GM12891 (cell line): ENCODE measurements at regions not wholly inside any gene's neighbourhood (a gene's known extent, or its start where the extent isn't known, plus 50 kb on each side); places are given as distances from the start of the nearest gene placed in this dataset.

Experiments
- PAX5 ChIP-seq: IDR thresholded peaks from 2 replicates; pipeline ENCODE4 v1.6.1; 2011; ENCODE audit warnings: low read length, moderate library complexity, mild to moderate bottlenecking; ENCODE audit not compliant: insufficient read depth, severe bottlenecking
- POLR2A ChIP-seq: IDR thresholded peaks from 2 replicates; pipeline ENCODE4 v1.6.1; 2011; ENCODE audit warnings: low read depth, low read length, control low read depth
- POLR2AphosphoS5 ChIP-seq: IDR thresholded peaks from 2 replicates; pipeline ENCODE4 v1.6.1; 2011; ENCODE audit warnings: low read depth, low read length, control low read depth
- TAF1 ChIP-seq: IDR thresholded peaks from 2 replicates; pipeline ENCODE4 v1.6.1; 2011; ENCODE audit warnings: low read depth, low read length, control low read depth

- TF ChIP-seq POLR2AphosphoS5, result no peak
- no peak for TF ChIP-seq TAF1
- no peak for TF ChIP-seq POLR2A
- TF ChIP-seq PAX5, result no peak
Measured at GRCh38 chr6:137975188-137975940, 108.3 kb downstream of the TNFAIP3 start.
